Breast epithelium (tissue), 3 donors: ENCODE measurements at regions not wholly inside any gene's neighbourhood (a gene's known extent, or its start where the extent isn't known, plus 50 kb on each side); places are given as distances from the start of the nearest gene placed in this dataset.

Source experiments
- CTCF ChIP-seq, 3 donors: fragments of 450-650 bp; IDR thresholded peaks; one replicate each; pipeline ENCODE4 v1.5.1; 2016 to 2017; ENCODE audit warnings: antibody characterized with exemption in 3 of 3, mild to moderate bottlenecking in 3 of 3, moderate library complexity in 3 of 3
- POLR2A ChIP-seq: fragments of 450-650 bp; IDR thresholded peaks from one replicate; pipeline ENCODE4 v1.6.1; 2016; ENCODE audit warnings: antibody characterized with exemption, mild to moderate bottlenecking, moderate library complexity
- POLR2AphosphoS5 ChIP-seq, 3 donors: sonication (generic); formaldehyde crosslinking; IDR thresholded peaks; one replicate each; pipeline ENCODE4 v1.6.1; 2017; ENCODE audit warnings: antibody characterized with exemption in 3 of 3

GRCh38 chr13:26463848-26464247 is 93.6 kb upstream of the WASF3 start:
- TF ChIP-seq CTCF (IDR thresholded peaks at IDR 0.05): no peak
- TF ChIP-seq POLR2AphosphoS5 (IDR thresholded peaks at IDR 0.05): no peak
- TF ChIP-seq POLR2A: no peak
